Body of pancreas (tissue), 4 donors: ENCODE measurements at regions not wholly inside any gene's neighbourhood (a gene's known extent, or its start where the extent isn't known, plus 50 kb on each side); places are given as distances from the start of the nearest gene placed in this dataset.

Experiments
- ATAC-seq: fragments of 150-250 bp; one replicate; pipeline ENCODE4 v1.9.1; 2016
- DNase-seq, 4 donors: peaks; one replicate each; pipeline ENCODE4 v3.0.0-alpha.2; 2019
- H3K27ac ChIP-seq, 4 donors: fragments of 200-600 bp; sonication (generic); 1 replicate in 3 of 4; 2 replicates in 1 of 4; pipeline versions ENCODE4 v1.5.1 to v1.6.1; 2016 to 2019; ENCODE audit warnings: mild to moderate bottlenecking in 1 of 4, mixed read lengths in 1 of 4, moderate library complexity in 1 of 4
- H3K27me3 ChIP-seq, 2 donors: fragments of 200-600 bp; sonication (generic); one replicate each; pipeline ENCODE4 v1.6.0; 2016; ENCODE audit warnings: mild to moderate bottlenecking in 1 of 2
- H3K36me3 ChIP-seq, 2 donors: fragments of 200-600 bp; sonication (generic); replicated peaks in 1 of 2; 2 replicates each; pipeline ENCODE4 v1.5.1; 2016; ENCODE audit warnings: low read depth in 2 of 2; ENCODE audit not compliant: insufficient read depth in 1 of 2
- H3K4me1 ChIP-seq: fragments of 200-600 bp; sonication (generic); one replicate; pipeline ENCODE4 v1.6.0; 2016
- H3K4me3 ChIP-seq, 2 donors: fragments of 200-600 bp; sonication (generic); 1 replicate in 1 of 2; 2 replicates in 1 of 2; pipeline ENCODE4 v1.5.1; 2016 to 2019
- H3K9me3 ChIP-seq, 3 donors: fragments of 200-600 bp; sonication (generic); 1 replicate in 2 of 3; 2 replicates in 1 of 3; pipeline ENCODE4 v1.5.1; 2016
- POLR2A ChIP-seq, 3 donors: fragments of 450-650 bp; IDR thresholded peaks; one replicate each; pipeline ENCODE4 v1.6.1; 2016; ENCODE audit warnings: antibody characterized with exemption in 3 of 3, mild to moderate bottlenecking in 2 of 3
- WGBS, 2 donors: methylation state at CpG; one replicate each; pipeline ENCODE4 v1.1.5; 2017; 5-methylcytosine and 5-hydroxymethylcytosine counted together
- intact Hi-C: fragments of 100-400 bp; cut with DNase I; formaldehyde crosslinking; loops from one replicate; pipeline ENCODE4 v1.15.1; 2023
- TF ChIP-seq, protein P1 (sequence below), 7 experiments: fragments of 450-650 bp in 4 of 7; fragments of 200-600 bp in 3 of 7; sonication (generic) in 3 of 7; IDR thresholded peaks; one replicate each; pipeline ENCODE4 v1.5.1; 2016 to 2019; ENCODE audit warnings: antibody characterized with exemption in 7 of 7

DNA sequence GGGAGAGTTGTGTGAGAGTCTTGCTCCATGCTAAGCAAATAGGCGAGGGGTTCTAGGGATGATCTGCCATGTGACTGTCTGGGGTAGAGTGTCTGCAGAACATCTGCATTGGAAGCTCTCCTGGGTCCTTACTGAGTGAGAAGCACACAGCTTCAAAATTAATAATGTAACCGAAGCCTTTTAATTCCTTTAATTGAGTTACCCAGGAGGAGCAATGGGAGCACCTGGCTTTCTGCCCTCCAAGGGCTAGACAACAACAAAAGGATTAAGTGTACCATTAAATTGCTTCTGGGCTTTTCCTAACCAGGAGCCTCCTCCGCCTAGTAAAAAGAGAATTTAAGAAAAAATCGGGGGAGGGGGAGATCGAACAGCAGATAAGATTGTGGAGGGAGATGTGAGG lies 102.0 kb upstream of the TBX20 start:
- intact Hi-C loops = no loop called here
- DNase-seq (no peak), ATAC-seq (no peak)
- Histone ChIP-seq H3K27ac (no peak overlapping the region), H3K4me1 (no peaks in the 10 kb centered on the region), H3K4me3 (no peak overlapping the region), H3K9me3 (no peaks in the 10 kb centered on the region), H3K27me3 (no peaks in the 10 kb centered on the region), H3K36me3 (no peaks in the 10 kb centered on the region)
- TF ChIP-seq, protein P1, sequence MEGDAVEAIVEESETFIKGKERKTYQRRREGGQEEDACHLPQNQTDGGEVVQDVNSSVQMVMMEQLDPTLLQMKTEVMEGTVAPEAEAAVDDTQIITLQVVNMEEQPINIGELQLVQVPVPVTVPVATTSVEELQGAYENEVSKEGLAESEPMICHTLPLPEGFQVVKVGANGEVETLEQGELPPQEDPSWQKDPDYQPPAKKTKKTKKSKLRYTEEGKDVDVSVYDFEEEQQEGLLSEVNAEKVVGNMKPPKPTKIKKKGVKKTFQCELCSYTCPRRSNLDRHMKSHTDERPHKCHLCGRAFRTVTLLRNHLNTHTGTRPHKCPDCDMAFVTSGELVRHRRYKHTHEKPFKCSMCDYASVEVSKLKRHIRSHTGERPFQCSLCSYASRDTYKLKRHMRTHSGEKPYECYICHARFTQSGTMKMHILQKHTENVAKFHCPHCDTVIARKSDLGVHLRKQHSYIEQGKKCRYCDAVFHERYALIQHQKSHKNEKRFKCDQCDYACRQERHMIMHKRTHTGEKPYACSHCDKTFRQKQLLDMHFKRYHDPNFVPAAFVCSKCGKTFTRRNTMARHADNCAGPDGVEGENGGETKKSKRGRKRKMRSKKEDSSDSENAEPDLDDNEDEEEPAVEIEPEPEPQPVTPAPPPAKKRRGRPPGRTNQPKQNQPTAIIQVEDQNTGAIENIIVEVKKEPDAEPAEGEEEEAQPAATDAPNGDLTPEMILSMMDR (IDR thresholded peaks at IDR 0.05) = no peak
- no peak for TF ChIP-seq POLR2A (IDR thresholded peaks at IDR 0.05)
- 53 to 57% methylated on average over 5 of the region's 5 CpGs for WGBS, 2 donors

DNA sequence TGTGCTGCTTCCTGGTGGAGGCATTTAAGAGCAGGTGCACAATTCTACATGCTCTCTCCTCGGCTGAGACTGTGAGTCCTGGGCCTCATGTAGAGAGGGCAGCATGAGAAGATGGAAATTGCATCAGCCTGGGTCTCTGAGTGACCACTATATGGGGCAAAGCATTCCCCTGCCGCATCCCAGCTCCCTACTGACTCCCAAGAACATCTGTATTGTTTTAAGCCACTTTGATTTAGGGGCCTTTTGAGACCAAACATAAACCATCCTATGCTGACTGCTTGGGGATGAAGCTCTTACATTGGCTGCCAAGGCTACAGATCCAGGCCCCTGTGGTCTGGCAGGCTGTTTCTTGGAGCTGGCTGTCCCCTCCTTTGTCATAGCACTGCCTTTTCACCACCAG lies 101.3 kb upstream of the TBX20 start:
- DNase-seq = no peak
- WGBS, 2 donors = 48 to 53% methylated on average over 2 of the region's 2 CpGs
- Histone ChIP-seq H3K9me3 (no peaks in the 10 kb centered on the region), H3K4me1 (no peaks in the 10 kb centered on the region), H3K27ac (no peak overlapping the region), H3K27me3 (no peaks in the 10 kb centered on the region), H3K4me3 (no peak overlapping the region), H3K36me3 (no peaks in the 10 kb centered on the region)
- intact Hi-C loops = no loop called here
- ATAC-seq = no peak
- TF ChIP-seq, protein P1 (IDR thresholded peaks at IDR 0.05) = no peak
- TF ChIP-seq POLR2A (IDR thresholded peaks at IDR 0.05) = no peak

GRCh38 chr7:35353481-35353880 lies 99.6 kb upstream of the TBX20 start:
- H3K36me3 ChIP-seq = no peaks in the 10 kb centered on the region
- WGBS, 2 donors = 38 to 45% methylated on average over 6 of the region's 6 CpGs
- intact Hi-C loops = no loop called here
- H3K27ac ChIP-seq = no peak overlapping the region
- H3K9me3 ChIP-seq = no peaks in the 10 kb centered on the region
- H3K4me1 ChIP-seq = no peaks in the 10 kb centered on the region
- DNase-seq = no peak
- no peak for ATAC-seq
- no peak for TF ChIP-seq POLR2A (IDR thresholded peaks at IDR 0.05)
- TF ChIP-seq, protein P1 (IDR thresholded peaks at IDR 0.05) = no peak
- H3K27me3 ChIP-seq = no peaks in the 10 kb centered on the region
- no peak overlapping the region for H3K4me3 ChIP-seq

GRCh38 chr7:35351466-35351865 lies 97.6 kb upstream of the TBX20 start:
- no peaks in the 10 kb centered on the region for H3K36me3 ChIP-seq
- 81 to 82% methylated on average over 4 of the region's 4 CpGs for WGBS, 2 donors
- H3K27ac ChIP-seq = no peak overlapping the region
- H3K27me3 ChIP-seq = no peaks in the 10 kb centered on the region
- H3K4me1 ChIP-seq = no peaks in the 10 kb centered on the region
- H3K4me3 ChIP-seq = no peak overlapping the region
- no peak for DNase-seq
- no peaks in the 10 kb centered on the region for H3K9me3 ChIP-seq
- intact Hi-C loops = no loop called here
- no peak for ATAC-seq
- no peak for TF ChIP-seq POLR2A (IDR thresholded peaks at IDR 0.05)
- TF ChIP-seq, protein P1 (IDR thresholded peaks at IDR 0.05) = no peak

GRCh38 chr7:35348611-35349400 lies 94.9 kb upstream of the TBX20 start:
- WGBS, 2 donors = 68 to 72% methylated on average over 10 of the region's 10 CpGs
- intact Hi-C loops = no loop called here
- TF ChIP-seq, protein P1 (IDR thresholded peaks at IDR 0.05) = no peak
- TF ChIP-seq POLR2A (IDR thresholded peaks at IDR 0.05) = no peak
- Histone ChIP-seq H3K4me1 (no peaks in the 10 kb centered on the region), H3K36me3 (no peaks in the 10 kb centered on the region), H3K9me3 (no peaks in the 10 kb centered on the region), H3K4me3 (no peak overlapping the region), H3K27ac (no peak overlapping the region), H3K27me3 (no peaks in the 10 kb centered on the region)
- DNase-seq = no peak
- no peak for ATAC-seq
